PC-9 (cell line): ENCODE measurements at regions not wholly inside any gene's neighbourhood (a gene's known extent, or its start where the extent isn't known, plus 50 kb on each side); places are given as distances from the start of the nearest gene placed in this dataset.

Experiments used
- BruUV-seq: library from RNA; stranded (reverse); fragments of 400-500 nt; replicated peaks from 2 replicates; lab custom pipeline; 2021; lab: Mats Ljungman, UMichigan
- CTCF ChIA-PET: fragments of 300-600 bp; sonication (Branson Sonifier 250); formaldehyde crosslinking; loops from one replicate; lab custom pipeline; 2022; ENCODE audit warnings: antibody characterized with exemption; lab: Charles Lee
- POLR2A ChIA-PET: fragments of 300-600 bp; sonication (Branson Sonifier 250); formaldehyde crosslinking; loops from one replicate; lab custom pipeline; 2022; ENCODE audit warnings: antibody characterized with exemption; ENCODE audit not compliant: unreplicated experiment; lab: Charles Lee
- DNase-seq, 2 experiments: peaks; one replicate each; pipeline versions ENCODE4 v3.0.0 to v3.0.0-alpha.2; 2015 to 2022; ENCODE audit warnings: mixed read lengths in 1 of 2
- H2AFZ ChIP-seq: fragments of 200-600 bp; sonication (generic); 2 replicates; pipeline ENCODE4 v1.8.1; 2017; ENCODE audit warnings: antibody characterized with exemption
- H3F3A ChIP-seq: fragments of 200-600 bp; sonication (generic); 2 replicates; pipeline ENCODE4 v1.8.1; 2017; ENCODE audit warnings: antibody characterized with exemption, mild to moderate bottlenecking, low read depth; ENCODE audit not compliant: insufficient read depth
- H3K27ac ChIP-seq: fragments of 200-600 bp; sonication (generic); 2 replicates; pipeline ENCODE4 v1.6.1; 2016; ENCODE audit warnings: mixed run types
- H3K27me3 ChIP-seq: fragments of 200-600 bp; sonication (generic); 2 replicates; pipeline ENCODE4 v1.6.1; 2016; ENCODE audit warnings: low read depth, mixed run types; ENCODE audit not compliant: insufficient read depth
- H3K36me3 ChIP-seq: fragments of 200-600 bp; sonication (generic); 2 replicates; pipeline ENCODE4 v1.6.1; 2016; ENCODE audit warnings: low read depth, mixed run types
- H3K4me1 ChIP-seq: fragments of 200-600 bp; sonication (generic); replicated peaks from 2 replicates; pipeline ENCODE4 v1.6.1; 2016; ENCODE audit warnings: mixed run types; ENCODE audit not compliant: insufficient read depth
- H3K4me2 ChIP-seq: fragments of 200-600 bp; sonication (generic); 2 replicates; pipeline ENCODE4 v1.6.1; 2017; ENCODE audit warnings: mixed run types
- H3K4me3 ChIP-seq: fragments of 200-600 bp; sonication (generic); 2 replicates; pipeline ENCODE4 v1.6.1; 2016; ENCODE audit warnings: mixed run types
- H3K79me2 ChIP-seq: fragments of 200-600 bp; sonication (generic); 2 replicates; pipeline ENCODE4 v1.6.1; 2017; ENCODE audit warnings: low read depth, mixed run types
- H3K9me2 ChIP-seq: fragments of 200-600 bp; sonication (generic); 2 replicates; pipeline ENCODE4 v1.8.1; 2017; ENCODE audit warnings: mild to moderate bottlenecking; ENCODE audit not compliant: insufficient read depth
- H3K9me3 ChIP-seq: fragments of 200-600 bp; sonication (generic); 2 replicates; pipeline ENCODE4 v1.8.1; 2016; ENCODE audit warnings: low read depth; ENCODE audit not compliant: insufficient read depth
- H4K20me1 ChIP-seq: fragments of 200-600 bp; sonication (generic); 2 replicates; pipeline ENCODE4 v1.8.1; 2017; ENCODE audit not compliant: insufficient read depth
- CTCF ChIP-seq: fragments of 200-600 bp; sonication (generic); conservative IDR thresholded peaks from 2 replicates; pipeline ENCODE4 v1.6.1; 2017; ENCODE audit warnings: mixed run types, antibody characterized with exemption, mild to moderate bottlenecking, moderate library complexity
- EZH2 ChIP-seq: fragments of 200-600 bp; sonication (generic); IDR thresholded peaks from 2 replicates; pipeline ENCODE4 v1.8.0; 2017; ENCODE audit warnings: antibody characterized with exemption, low read depth
- intact Hi-C: fragments of 100-400 bp; cut with micrococcal nuclease; formaldehyde crosslinking; loops from one replicate; pipeline ENCODE4 v1.10.0; 2022; ENCODE audit not compliant: unreplicated experiment

GRCh38 chr21:27164208-27165177, 197.6 kb upstream of the ADAMTS5 start:
- BruUV-seq, result no TSS peak

GRCh38 chr21:27158967-27159366, 192.1 kb upstream of the ADAMTS5 start:
- H3K9me2 ChIP-seq, result no peaks in the 10 kb centered on the region; the same call in 1 of the 2 replicates
- H3F3A ChIP-seq, result no peaks in the 10 kb centered on the region
- H4K20me1 ChIP-seq, result no peaks in the 10 kb centered on the region
- H3K4me1 ChIP-seq, result no peaks in the 10 kb centered on the region
- TF ChIP-seq EZH2, result no peak
- TF ChIP-seq CTCF, result no peak
- no peak overlapping the region for H3K4me3 ChIP-seq
- H2AFZ ChIP-seq, result no peak overlapping the region
- no peak for DNase-seq
- CTCF ChIA-PET, result no interaction called here
- POLR2A ChIA-PET, result no interaction called here
- no peaks in the 10 kb centered on the region for H3K27me3 ChIP-seq
- no TSS peak for BruUV-seq
- no peaks in the 10 kb centered on the region for H3K36me3 ChIP-seq
- no peak overlapping the region for H3K4me2 ChIP-seq
- H3K9me3 ChIP-seq, result no peaks in the 10 kb centered on the region
- intact Hi-C loops, result no loop called here
- H3K27ac ChIP-seq, result no peak overlapping the region
- no peaks in the 10 kb centered on the region for H3K79me2 ChIP-seq

More at GRCh38 chr21:27164208-27165177, 197.6 kb upstream of the ADAMTS5 start:
- Histone ChIP-seq H3K4me1 (no peaks in the 10 kb centered on the region), H2AFZ (no peak overlapping the region), H3K9me2 (no peaks in the 10 kb centered on the region; the same call in 1 of the 2 replicates), H3K4me2 (no peak overlapping the region), H4K20me1 (no peaks in the 10 kb centered on the region), H3F3A (no peaks in the 10 kb centered on the region), H3K36me3 (no peaks in the 10 kb centered on the region), H3K79me2 (no peaks in the 10 kb centered on the region), H3K27ac (no peak overlapping the region), H3K9me3 (no peaks in the 10 kb centered on the region), H3K27me3 (no peaks in the 10 kb centered on the region), H3K4me3 (no peak overlapping the region)
- ChIA-PET POLR2A (no interaction called here), CTCF (no interaction called here)
- no peak for DNase-seq
- intact Hi-C loops, result no loop called here
- no peak for TF ChIP-seq CTCF
- no peak for TF ChIP-seq EZH2

GRCh38 chr21:27157097-27157496, 190.2 kb upstream of the ADAMTS5 start:
- CTCF ChIA-PET, result no interaction called here
- POLR2A ChIA-PET, result no interaction called here

More at GRCh38 chr21:27157097-27157496, 190.2 kb upstream of the ADAMTS5 start:
- TF ChIP-seq EZH2, result no peak
- TF ChIP-seq CTCF, result no peak
- intact Hi-C loops, result no loop called here
- no peaks in the 10 kb centered on the region for H4K20me1 ChIP-seq
- H2AFZ ChIP-seq, result no peak overlapping the region
- H3K79me2 ChIP-seq, result no peaks in the 10 kb centered on the region
- no peak overlapping the region for H3K27ac ChIP-seq
- BruUV-seq, result no TSS peak
- H3K36me3 ChIP-seq, result no peaks in the 10 kb centered on the region
- no peaks in the 10 kb centered on the region for H3F3A ChIP-seq
- H3K9me2 ChIP-seq, result no peaks in the 10 kb centered on the region; the same call in 1 of the 2 replicates
- no peak overlapping the region for H3K4me3 ChIP-seq
- H3K27me3 ChIP-seq, result no peaks in the 10 kb centered on the region
- no peak overlapping the region for H3K4me2 ChIP-seq
- no peaks in the 10 kb centered on the region for H3K4me1 ChIP-seq
- DNase-seq, result no peak
- H3K9me3 ChIP-seq, result no peaks in the 10 kb centered on the region
